ENCODE measurements at regions not wholly inside any gene's neighbourhood (a gene's known extent, or its start where the extent isn't known, plus 50 kb on each side); places are given as distances from the start of the nearest gene placed in this dataset.
A peak's percentile ranks its signal among the peaks of the same experiment; 100 is the strongest.
"Not testable (repeated sequence)": the region's sequence is repeated elsewhere in the genome, so short reads cannot be mapped to it uniquely, and the experiment has no call there.

DNA sequence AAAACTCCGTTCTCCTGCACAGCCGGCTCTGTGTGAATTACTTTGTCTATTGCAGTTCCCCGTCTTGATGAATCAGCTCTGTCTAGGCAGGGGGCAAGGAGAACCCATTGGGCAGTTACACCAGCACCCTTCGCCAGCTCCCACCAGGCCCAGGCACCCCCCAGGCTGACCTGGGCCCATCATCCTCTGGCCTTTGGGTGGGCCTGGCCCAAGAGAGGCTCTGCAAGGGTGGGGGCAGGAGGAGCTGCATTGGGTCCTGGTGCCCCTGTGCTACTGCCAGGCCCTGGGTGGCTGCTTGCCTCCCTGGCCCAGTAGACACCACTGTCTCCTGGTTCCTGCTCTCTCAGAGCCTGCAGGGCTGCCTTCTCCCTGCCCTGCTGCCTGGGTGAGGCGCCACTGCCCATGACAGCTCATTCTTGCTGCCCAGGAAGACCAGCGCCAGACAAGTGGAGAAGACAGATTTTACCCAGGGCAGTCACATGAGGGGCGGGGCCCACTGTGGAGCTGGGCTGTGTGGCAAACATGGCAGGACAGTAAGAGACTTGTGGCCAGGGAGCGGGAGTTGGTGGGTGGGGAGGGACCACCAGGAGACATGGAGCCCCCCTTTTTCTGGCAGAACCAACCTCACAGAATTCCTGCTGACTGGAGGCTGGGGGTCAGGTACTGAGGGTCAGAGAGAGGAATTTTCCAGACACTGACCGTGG, 67.2 kb downstream of the MRPL36 start:
- no peak overlapping the region for H3K4me3 ChIP-seq
- H3K27ac ChIP-seq = no peak overlapping the region

DNA sequence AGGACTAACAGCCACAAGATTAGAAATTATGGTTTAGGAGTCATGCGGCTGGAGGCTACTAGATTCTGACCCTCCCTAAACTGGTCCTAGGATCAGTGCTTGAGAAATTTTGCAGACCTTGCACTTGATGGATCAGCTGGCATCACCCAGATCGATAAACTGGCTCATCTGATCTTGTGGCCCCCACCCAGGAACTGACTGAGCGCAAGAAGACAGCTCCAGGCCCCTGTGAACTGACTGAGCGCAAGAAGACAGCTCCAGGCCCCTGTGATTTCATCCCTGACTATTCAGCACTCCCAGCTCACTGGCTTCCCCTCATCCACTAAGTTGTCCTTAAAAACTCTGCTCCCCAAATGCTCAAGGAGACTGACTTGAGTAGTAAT, 67.8 kb downstream of the MRPL36 start:
- not testable (repeated sequence) for H3K27ac ChIP-seq, H3K4me3 ChIP-seq

DNA sequence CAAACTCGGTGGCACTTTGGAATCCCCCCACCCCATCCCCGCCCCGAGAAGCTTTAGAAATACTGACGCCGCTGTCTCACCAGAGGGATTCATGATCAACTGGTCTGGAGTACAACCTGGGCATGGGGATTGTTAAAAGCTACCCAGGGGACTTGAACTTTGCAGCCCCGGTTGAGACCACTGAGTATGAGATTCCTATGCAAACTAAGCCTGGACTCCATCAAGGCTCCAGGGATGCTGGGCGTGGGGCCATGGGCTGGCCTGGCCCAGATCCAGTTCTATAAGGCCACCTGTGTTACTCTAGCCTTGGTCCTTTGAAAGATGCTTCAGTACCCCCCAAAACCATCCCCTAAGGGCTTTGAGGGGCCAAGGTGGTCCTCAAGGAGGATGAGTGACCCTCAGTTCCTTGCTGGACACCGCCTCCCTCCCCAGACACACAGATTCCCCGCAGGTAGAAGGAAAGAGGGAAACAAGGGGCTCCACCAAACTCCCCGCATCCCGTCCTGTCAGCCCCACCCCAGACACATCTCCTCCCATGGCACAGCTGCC, 68.5 kb downstream of the MRPL36 start:
- no peak overlapping the region for H3K27ac ChIP-seq
- no peak overlapping the region for H3K4me3 ChIP-seq

- Histone ChIP-seq H3K27ac (no peak overlapping the region), H3K4me3 (no peak overlapping the region)
Measured at GRCh38 chr5:1730487-1730847, 69.2 kb downstream of the MRPL36 start.

GRCh38 chr5:1729641-1730486, 69.8 kb downstream of the MRPL36 start:
- H3K27ac ChIP-seq = no peak overlapping the region
- no peak overlapping the region for H3K4me3 ChIP-seq

GRCh38 chr5:1728846-1729245, 70.8 kb downstream of the MRPL36 start:
- Histone ChIP-seq H3K4me3 (no peak overlapping the region), H3K27ac (no peak overlapping the region)

GRCh38 chr5:1727571-1727970, 72.1 kb downstream of the MRPL36 start:
- H3K27ac ChIP-seq = no peak overlapping the region
- H3K4me3 ChIP-seq = no peak overlapping the region

- no peak overlapping the region for H3K4me3 ChIP-seq
- H3K27ac ChIP-seq = no peak overlapping the region
Measured at GRCh38 chr5:1726956-1727355, 72.7 kb downstream of the MRPL36 start.

- no peak overlapping the region for H3K27ac ChIP-seq
- H3K4me3 ChIP-seq = no peak overlapping the region
Measured at GRCh38 chr5:1726469-1726865, 73.2 kb downstream of the MRPL36 start.

DNA sequence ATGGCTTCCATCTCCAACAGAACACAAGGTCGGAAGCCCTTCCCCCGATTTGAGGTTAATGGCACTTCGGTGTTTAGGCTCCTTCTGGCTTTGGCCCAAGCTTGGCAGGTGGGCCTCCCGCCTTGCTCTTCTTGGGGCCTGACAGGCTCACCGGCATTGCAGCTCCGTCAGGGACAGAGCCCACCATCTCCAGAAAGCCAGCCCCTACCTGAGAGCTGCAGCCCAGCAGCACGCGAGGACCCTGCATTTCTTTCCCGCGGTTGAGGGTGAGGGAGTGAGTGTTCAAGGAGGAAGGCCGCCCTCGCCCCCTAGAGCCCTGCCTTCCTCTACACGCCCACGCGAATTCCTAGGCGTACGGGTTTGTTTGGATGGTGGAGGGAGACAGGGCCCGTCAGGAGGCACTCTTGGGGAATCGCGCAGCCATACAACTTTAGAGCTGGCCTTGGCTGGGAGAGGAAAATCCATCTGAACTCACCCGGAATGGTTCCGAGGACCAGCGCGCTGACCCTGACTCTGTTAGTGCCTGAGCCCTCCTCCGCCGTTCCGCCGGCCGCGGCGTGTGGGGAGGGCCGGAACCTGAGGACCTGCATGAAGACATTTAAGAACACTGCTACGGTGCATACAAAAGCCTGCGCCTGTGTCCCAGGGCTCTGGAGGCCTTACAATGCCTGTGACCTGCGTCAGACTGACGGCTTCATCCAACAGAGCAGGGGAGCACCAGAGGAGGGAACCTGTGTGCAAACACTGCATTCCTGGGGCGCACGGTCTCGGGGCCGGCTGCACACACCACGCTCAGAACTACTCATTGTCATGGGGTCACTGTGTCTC, 73.8 kb downstream of the MRPL36 start:
- Histone ChIP-seq H3K4me3 (peak overlapping the region in 3 of 7 experiments; percentile 14 to 33 (median 17)), H3K27ac (no peak overlapping the region)

DNA sequence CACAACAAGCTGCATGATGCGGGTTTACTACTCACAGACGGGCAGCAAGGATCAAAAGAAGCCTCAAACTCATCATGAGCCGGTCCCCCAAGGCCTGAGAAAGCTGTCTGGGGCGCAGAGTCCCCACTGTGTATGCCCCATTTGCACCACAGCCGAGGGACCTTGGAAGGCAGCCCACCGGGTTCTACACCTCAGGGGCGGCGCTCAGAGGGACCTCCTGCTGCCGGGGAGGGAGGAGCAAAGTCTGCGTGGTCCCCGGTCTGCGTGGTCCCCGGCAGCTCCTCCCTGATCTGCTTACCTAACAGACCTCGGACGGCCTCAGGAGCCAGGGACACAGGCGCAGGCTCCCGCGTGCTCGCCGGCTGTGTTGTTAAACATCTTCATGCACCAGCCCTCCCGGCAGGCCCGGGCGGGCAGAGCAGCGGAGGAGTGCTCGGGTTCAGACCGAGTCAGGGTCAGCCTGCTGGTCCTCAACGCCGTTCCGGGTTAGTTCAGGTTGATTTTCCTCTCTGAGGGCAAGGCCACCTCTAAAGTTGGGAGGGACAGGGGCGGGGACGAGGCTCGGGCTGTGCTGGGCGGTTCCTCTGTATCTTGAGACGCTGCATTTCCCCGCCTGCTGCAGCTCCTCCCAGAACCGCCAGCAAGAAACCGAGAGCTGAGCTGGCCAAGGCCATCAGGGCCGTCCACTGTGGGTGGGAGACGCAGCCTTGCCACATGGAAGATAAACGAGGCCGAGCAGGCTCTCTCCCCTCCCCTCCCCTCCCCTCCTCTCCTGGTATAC, 74.6 kb downstream of the MRPL36 start:
- no peak overlapping the region for H3K27ac ChIP-seq
- peak overlapping the region in 3 of 7 experiments; percentile 14 to 33 (median 17) for H3K4me3 ChIP-seq

- H3K27ac ChIP-seq = no peak overlapping the region
- peak overlapping the region in 2 of 7 experiments; percentile 17 to 33 for H3K4me3 ChIP-seq
Measured at GRCh38 chr5:1723957-1724821, 75.4 kb downstream of the MRPL36 start.

DNA sequence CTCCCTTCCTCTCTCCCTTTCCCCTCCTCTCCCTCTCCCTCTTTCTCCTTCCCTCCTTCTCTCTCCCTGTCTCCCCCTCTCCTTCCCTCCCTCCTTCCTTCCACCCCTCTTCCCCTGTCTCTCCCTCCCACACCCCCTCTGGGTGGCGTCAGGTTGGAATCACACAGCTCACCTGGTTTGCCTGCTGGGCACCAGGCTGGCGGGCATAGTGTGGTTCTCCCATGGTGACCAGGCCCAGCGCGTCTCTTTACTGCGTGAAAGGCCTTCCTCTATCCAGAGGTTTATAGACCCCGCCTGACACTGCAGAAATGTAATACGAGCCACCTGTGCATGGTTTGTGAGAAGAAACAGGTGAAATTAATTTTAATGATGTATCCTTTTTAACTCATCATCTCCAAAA, 76.2 kb downstream of the MRPL36 start:
- no peak overlapping the region for H3K4me3 ChIP-seq

GRCh38 chr5:1722877-1723276, 76.8 kb downstream of the MRPL36 start:
- Histone ChIP-seq H3K4me3 (no peak overlapping the region), H3K27ac (no peak overlapping the region)

More for the DNA sequence above, 76.2 kb downstream of the MRPL36 start:
- H3K27ac ChIP-seq = no peak overlapping the region

DNA sequence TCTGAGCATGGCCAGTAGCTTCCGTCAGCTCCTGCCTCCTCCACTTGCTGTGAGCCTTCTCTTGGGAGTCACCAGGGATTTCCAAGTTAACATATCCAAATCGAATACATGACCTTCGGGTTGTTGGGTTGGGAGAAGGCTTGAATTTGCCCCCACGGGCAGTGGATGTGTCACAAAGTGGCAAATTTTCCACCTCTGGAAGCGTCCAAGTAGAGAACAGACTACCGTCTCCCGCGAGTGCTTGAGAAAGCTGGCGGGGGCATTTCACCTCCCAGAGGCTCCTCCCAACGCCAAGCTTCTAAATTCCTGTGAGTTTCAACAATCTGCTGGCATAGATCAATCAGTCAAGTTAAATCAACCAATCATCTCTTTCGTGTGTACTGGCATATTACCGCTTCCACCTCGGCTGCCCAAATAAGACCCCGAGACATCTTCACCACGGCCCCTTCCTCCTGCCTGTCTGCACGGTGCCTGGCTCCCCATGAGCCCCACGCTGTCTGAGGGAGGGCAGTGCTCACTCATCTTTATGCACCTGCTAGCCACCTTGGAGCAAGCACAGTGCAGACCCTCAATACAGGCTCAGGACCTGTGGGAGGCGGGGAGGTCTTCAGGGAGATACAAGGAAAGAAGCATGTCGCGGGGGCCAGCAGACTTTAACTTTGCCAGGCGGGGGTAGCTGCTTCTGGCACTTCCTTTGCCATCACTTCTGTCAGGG, 79.1 kb downstream of the MRPL36 start:
- H3K4me3 ChIP-seq = no peak overlapping the region
- no peak overlapping the region for H3K27ac ChIP-seq

DNA sequence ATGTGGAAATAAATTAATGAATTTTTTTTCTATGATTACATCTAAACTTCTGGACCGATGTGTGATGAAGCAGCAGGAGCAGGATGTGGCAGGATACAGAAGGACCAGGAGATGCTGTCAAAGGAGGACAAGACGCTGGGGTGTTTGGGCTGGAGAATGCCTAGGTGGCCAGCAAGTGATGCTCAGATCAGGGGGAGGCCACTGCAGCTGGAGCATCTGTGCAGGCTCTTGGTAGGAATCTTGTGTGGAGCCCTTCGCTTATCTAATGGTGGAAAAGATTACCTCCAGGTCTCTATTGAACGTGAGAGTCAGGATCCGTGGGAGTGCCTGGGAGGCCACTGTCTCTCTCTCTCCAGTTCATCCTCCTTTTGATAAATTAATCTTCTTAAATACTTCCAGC, 79.8 kb downstream of the MRPL36 start:
- Histone ChIP-seq H3K4me3 (no peak overlapping the region), H3K27ac (no peak overlapping the region)

GRCh38 chr5:1718669-1719068, 81.0 kb downstream of the MRPL36 start:
- no peak overlapping the region for H3K27ac ChIP-seq
- H3K4me3 ChIP-seq = no peak overlapping the region

DNA sequence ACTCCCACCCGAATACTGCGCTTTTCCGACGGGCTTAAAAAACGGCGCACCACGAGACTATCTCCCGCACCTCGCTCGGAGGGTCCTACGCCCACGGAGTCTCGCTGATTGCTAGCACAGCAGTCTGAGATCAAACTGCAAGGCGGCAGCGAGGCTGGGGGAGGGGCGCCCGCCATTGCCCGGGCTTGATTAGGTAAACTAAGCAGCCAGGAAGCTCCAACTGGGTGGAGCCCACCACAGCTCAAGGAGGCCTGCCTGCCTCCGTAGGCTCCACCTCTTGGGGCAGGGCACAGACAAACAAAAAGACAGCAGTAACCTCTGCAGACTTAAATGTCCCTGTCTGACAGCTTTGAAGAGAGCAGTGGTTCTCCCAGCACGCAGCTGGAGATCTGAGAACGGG, 89.5 kb downstream of the MRPL36 start:
- not testable (repeated sequence) for H3K27ac ChIP-seq
- peak overlapping the region in 1 of 7 experiments; percentile 12 for H3K4me3 ChIP-seq
